ENCODE measurements at regions not wholly inside any gene's neighbourhood (a gene's known extent, or its start where the extent isn't known, plus 50 kb on each side); places are given as distances from the start of the nearest gene placed in this dataset.

DNA sequence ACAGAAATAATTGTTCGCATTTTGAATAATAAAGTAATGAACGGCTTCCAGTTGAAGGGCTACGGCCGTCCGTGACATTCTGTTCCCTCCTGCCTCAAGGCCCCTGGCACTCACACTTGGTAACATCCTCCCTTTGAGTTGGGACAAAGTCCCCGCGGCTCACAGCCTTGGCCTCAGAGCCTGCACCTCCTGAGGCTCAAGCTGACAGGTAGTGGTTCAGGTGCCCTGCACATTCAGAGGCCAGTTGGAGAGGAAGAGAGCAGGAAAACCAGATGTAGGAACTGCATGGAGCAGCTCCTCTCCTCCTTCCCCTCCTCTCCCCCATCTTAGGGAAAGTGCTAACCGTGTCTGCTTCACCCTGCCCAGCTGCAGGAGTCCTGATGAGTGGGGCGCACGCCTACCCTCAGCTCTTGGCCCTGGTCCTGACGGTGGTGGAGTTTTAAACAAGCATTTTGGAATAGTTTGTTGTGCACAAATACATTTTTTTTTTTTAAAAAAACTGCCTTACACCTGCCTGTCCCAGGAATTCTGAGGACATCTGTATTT, 393.1 kb downstream of the SMOC2 start:
- TF ChIP-seq CTCF (conservative IDR thresholded peaks at IDR 0.05; ENCODE audit: low read depth): no peak
- H3K27ac ChIP-seq: no peak overlapping the region
- ChIA-PET POLR2A (ENCODE audit: low non-redundant PET) (no interaction called here), CTCF (interaction anchor here (0.7 kb wide), 1 partner anchor 9 kb away, joined by 4 read pairs; no protein-coding TSS in a partner anchor)
- no peak for DNase-seq (ENCODE audit: low spot score)

GRCh38 chr6:168828800-168829199, 387.8 kb downstream of the SMOC2 start:
- POLR2A ChIA-PET (ENCODE audit: low non-redundant PET): no interaction called here
- DNase-seq (ENCODE audit: low spot score): peak; percentile 71
- CTCF ChIA-PET: no interaction called here
- TF ChIP-seq CTCF (conservative IDR thresholded peaks at IDR 0.05; ENCODE audit: low read depth): no peak
- no peak overlapping the region for H3K27ac ChIP-seq

DNA sequence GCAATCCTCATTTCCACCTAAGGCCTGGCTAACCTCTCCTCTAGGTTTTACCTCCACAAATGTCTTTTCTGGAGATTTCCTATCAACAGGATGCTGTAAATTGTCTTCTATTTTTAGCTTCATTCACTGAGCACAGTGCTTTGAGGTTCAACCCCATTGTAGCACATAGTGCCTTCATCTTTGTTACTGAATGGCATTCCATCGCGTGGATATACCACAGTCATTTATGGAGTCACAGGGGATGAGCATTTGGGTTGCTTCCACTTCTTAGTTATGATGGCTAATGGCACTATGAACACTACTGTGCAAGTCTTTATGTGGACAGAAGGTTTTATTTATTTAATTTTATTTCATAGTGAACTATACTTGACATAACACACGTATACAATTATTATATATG, 387.1 kb downstream of the SMOC2 start:
- no peak for DNase-seq (ENCODE audit: low spot score)
- H3K27ac ChIP-seq: no peak overlapping the region
- ChIA-PET CTCF (no interaction called here), POLR2A (ENCODE audit: low non-redundant PET) (no interaction called here)
- no peak for TF ChIP-seq CTCF (conservative IDR thresholded peaks at IDR 0.05; ENCODE audit: low read depth)

DNA sequence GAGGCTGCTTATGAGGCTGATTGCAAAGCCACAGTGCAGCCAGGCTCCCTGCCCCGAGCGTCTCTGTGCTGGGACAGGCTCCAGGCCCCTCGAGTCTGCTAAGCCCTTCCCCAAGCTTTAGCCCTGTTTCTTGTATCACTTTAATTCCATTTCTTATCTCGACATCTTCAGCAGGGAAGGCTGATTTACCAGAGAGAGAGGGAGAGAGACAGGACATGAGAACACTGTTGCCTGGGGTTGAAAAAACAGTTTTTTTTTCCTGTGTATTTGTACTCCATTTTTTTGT, 386.5 kb downstream of the SMOC2 start:
- no peak overlapping the region for H3K27ac ChIP-seq
- no peak for DNase-seq (ENCODE audit: low spot score)
- ChIA-PET CTCF (no interaction called here), POLR2A (ENCODE audit: low non-redundant PET) (no interaction called here)
- no peak for TF ChIP-seq CTCF (conservative IDR thresholded peaks at IDR 0.05; ENCODE audit: low read depth)

DNA sequence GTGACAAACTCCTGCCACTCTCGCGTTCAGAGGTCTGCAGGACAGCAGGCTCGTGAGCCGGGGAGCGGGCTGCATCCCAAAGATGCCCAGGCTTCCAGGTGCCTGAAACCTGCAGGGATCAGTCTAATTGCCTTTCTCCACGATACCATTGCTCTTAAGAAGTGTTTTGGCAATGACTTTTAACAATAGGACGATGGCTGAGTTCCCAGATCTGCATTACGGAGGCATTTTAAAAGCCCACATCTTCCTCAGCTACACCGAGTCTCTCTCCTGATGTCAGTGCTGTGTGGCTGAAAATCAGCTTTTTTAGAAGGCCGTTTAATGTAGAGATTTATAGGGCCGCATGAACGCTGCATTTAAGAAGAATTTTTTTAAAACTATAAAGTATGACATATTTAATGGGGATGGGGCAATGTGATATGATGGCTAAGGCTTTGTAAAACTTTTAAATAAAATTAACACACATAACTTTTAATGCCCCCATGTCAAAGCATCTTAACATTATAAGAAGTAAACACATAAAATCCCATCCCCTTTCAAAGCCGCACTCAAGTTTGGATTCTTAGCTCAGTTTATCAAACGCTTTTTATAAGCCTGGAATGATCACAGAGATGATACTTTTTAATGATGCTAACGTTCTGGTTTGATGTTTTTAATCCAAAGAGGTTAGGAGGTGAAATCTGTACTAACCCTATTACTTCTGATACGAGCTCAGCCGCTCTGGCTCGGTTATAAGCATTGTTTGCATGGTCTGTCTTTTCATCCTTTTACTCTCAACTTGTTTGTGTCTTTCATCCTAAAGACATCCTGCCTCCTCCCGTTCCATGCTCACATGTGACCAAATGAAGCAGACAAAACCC, 386.0 kb downstream of the SMOC2 start:
- POLR2A ChIA-PET (ENCODE audit: low non-redundant PET): no interaction called here

GRCh38 chr6:168826078-168826390, 385.1 kb downstream of the SMOC2 start:
- ChIA-PET POLR2A (ENCODE audit: low non-redundant PET) (no interaction called here), CTCF (no interaction called here)
- TF ChIP-seq CTCF (conservative IDR thresholded peaks at IDR 0.05; ENCODE audit: low read depth): no peak
- DNase-seq (ENCODE audit: low spot score): no peak
- no peak overlapping the region for H3K27ac ChIP-seq

More for the DNA sequence above, 386.0 kb downstream of the SMOC2 start:
- no peak overlapping the region for H3K27ac ChIP-seq
- TF ChIP-seq CTCF (conservative IDR thresholded peaks at IDR 0.05; ENCODE audit: low read depth): no peak
- CTCF ChIA-PET: no interaction called here
- no peak for DNase-seq (ENCODE audit: low spot score)
